H1 (cell line): ENCODE measurements at regions not wholly inside any gene's neighbourhood (a gene's known extent, or its start where the extent isn't known, plus 50 kb on each side); places are given as distances from the start of the nearest gene placed in this dataset.

Experiments used
- CTCF ChIA-PET: fragments of 300-600 bp; sonication (Branson Sonifier 250); formaldehyde crosslinking; loops from one replicate; lab custom pipeline; 2021; ENCODE audit not compliant: partially characterized antibody; lab: Charles Lee
- POLR2A ChIA-PET: fragments of 300-600 bp; sonication (Branson Sonifier 250); formaldehyde crosslinking; loops from one replicate; lab custom pipeline; 2021; ENCODE audit warnings: inconsistent platforms; ENCODE audit not compliant: partially characterized antibody; lab: Charles Lee
- DNase-seq, 2 experiments: peaks; one replicate each; pipeline versions ENCODE4 v3.0.0 to v3.0.0-alpha.2; 2010 to 2022; ENCODE audit warnings: low spot score in 2 of 2, low read depth in 1 of 2, mixed read lengths in 1 of 2
- FAIRE-seq: peaks from 2 replicates; lab custom pipeline; 2011; peaks lifted over from hg19 to GRCh38; lab: Jason Lieb, UNC
- H2AFZ ChIP-seq: 2 replicates; pipeline ENCODE4 v1.8.1; 2012; ENCODE audit warnings: low read length, inconsistent platforms
- H2AK5ac ChIP-seq: 2 replicates; pipeline ENCODE4 v1.6.1; 2013; ENCODE audit warnings: low read depth, low read length
- H2BK120ac ChIP-seq: replicated peaks from 2 replicates; pipeline ENCODE3; 2013; ENCODE audit warnings: low read depth, low read length, inconsistent platforms
- H2BK12ac ChIP-seq: 2 replicates; pipeline ENCODE4 v1.6.1; 2013; ENCODE audit warnings: low read depth, low read length
- H2BK15ac ChIP-seq: 2 replicates; pipeline ENCODE4 v1.6.1; 2013; ENCODE audit warnings: low read length
- H2BK20ac ChIP-seq: 2 replicates; pipeline ENCODE4 v1.6.1; 2013; ENCODE audit warnings: low read length
- H2BK5ac ChIP-seq: 2 replicates; pipeline ENCODE4 v1.6.1; 2013; ENCODE audit warnings: low read depth, low read length
- H3K14ac ChIP-seq: 2 replicates; pipeline ENCODE4 v1.6.1; 2013; ENCODE audit warnings: inconsistent platforms; ENCODE audit not compliant: insufficient read length
- H3K18ac ChIP-seq: 2 replicates; pipeline ENCODE4 v1.6.1; 2013; ENCODE audit warnings: low read length; ENCODE audit errors: extremely low read depth
- H3K23ac ChIP-seq: 2 replicates; pipeline ENCODE4 v1.6.1; 2013; ENCODE audit warnings: inconsistent platforms; ENCODE audit not compliant: insufficient read length
- H3K23me2 ChIP-seq: 2 replicates; pipeline ENCODE4 v1.6.1; 2013; ENCODE audit warnings: low read depth, low read length
- H3K27ac ChIP-seq: 2 replicates; pipeline ENCODE4 v1.6.1; 2011; ENCODE audit warnings: low read depth, low read length, inconsistent platforms
- H3K27me3 ChIP-seq, 4 experiments: replicated peaks in 1 of 4; 1 replicate in 1 of 4; 2 replicates in 3 of 4; pipeline versions ENCODE4 v1.6.1 to v1.8.1; 2011 to 2013; ENCODE audit warnings: low read length in 3 of 4, mild to moderate bottlenecking in 3 of 4, inconsistent platforms in 2 of 4, mixed read lengths in 2 of 4, moderate library complexity in 1 of 4; ENCODE audit not compliant: control insufficient read depth in 3 of 4, insufficient read depth in 3 of 4; ENCODE audit errors: extremely low read depth in 1 of 4
- H3K36me3 ChIP-seq, 4 experiments: 2 replicates each; pipeline versions ENCODE4 v1.6.1 to v1.8.1; 2011 to 2013; ENCODE audit warnings: mild to moderate bottlenecking in 4 of 4, low read length in 3 of 4, moderate library complexity in 2 of 4, control low read depth in 1 of 4, inconsistent platforms in 1 of 4; ENCODE audit not compliant: insufficient read depth in 4 of 4, control insufficient read depth in 2 of 4
- H3K4ac ChIP-seq: replicated peaks from 2 replicates; pipeline ENCODE3; 2013; ENCODE audit warnings: low read length, low read depth, mixed read lengths, inconsistent platforms; ENCODE audit not compliant: insufficient read length
- H3K4me1 ChIP-seq, 4 experiments: replicated peaks in 1 of 4; 1 replicate in 1 of 4; 2 replicates in 3 of 4; pipeline versions ENCODE4 v1.6.1 to v1.8.1; 2011 to 2013; ENCODE audit warnings: low read length in 3 of 4, inconsistent platforms in 2 of 4, mixed read lengths in 1 of 4; ENCODE audit not compliant: insufficient read depth in 4 of 4, control insufficient read depth in 3 of 4
- H3K4me2 ChIP-seq, 2 experiments: 2 replicates each; pipeline versions ENCODE4 v1.6.1 to v1.8.1; 2011 to 2013; ENCODE audit warnings: low read depth in 2 of 2, low read length in 2 of 2, control low read depth in 1 of 2, inconsistent platforms in 1 of 2, mild to moderate bottlenecking in 1 of 2; ENCODE audit not compliant: insufficient read depth in 1 of 2
- H3K4me3 ChIP-seq, 4 experiments: fragments of 200-600, 300-600 bp in 1 of 4; sonication (generic), shearing (Covaris generic), sonication (Bioruptor Twin) in 1 of 4; 2 replicates each; pipeline versions ENCODE4 v1.5.1 to v1.8.1; 2011 to 2016; ENCODE audit warnings: low read length in 4 of 4, low read depth in 3 of 4, control low read depth in 2 of 4, inconsistent platforms in 2 of 4, mild to moderate bottlenecking in 2 of 4, mixed read lengths in 1 of 4, moderate library complexity in 1 of 4; ENCODE audit not compliant: insufficient read depth in 2 of 4; ENCODE audit errors: extremely low read depth in 1 of 4
- H3K56ac ChIP-seq: replicated peaks from 2 replicates; pipeline ENCODE3; 2013; ENCODE audit warnings: low read depth, mild to moderate bottlenecking, mixed read lengths, low read length, inconsistent platforms; ENCODE audit not compliant: insufficient read length
- H3K79me1 ChIP-seq: 2 replicates; pipeline ENCODE4 v1.6.1; 2013; ENCODE audit warnings: low read depth, low read length, control low read depth
- H3K79me2 ChIP-seq, 2 experiments: 2 replicates each; pipeline versions ENCODE4 v1.6.1 to v1.8.1; 2012 to 2013; ENCODE audit warnings: low read length in 2 of 2, mild to moderate bottlenecking in 2 of 2, inconsistent platforms in 1 of 2; ENCODE audit not compliant: insufficient read depth in 2 of 2, control insufficient read depth in 1 of 2
- H3K9ac ChIP-seq, 4 experiments: replicated peaks in 1 of 4; 1 replicate in 1 of 4; 2 replicates in 3 of 4; pipeline versions ENCODE4 v1.6.1 to v1.8.1; 2011 to 2013; ENCODE audit warnings: low read depth in 3 of 4, low read length in 3 of 4, control low read depth in 2 of 4, mild to moderate bottlenecking in 2 of 4, moderate library complexity in 2 of 4, inconsistent platforms in 1 of 4; ENCODE audit errors: extremely low read depth in 1 of 4
- H3K9me3 ChIP-seq, 2 experiments: 2 replicates each; pipeline versions ENCODE4 v1.6.1 to v1.8.1; 2012 to 2013; ENCODE audit warnings: mild to moderate bottlenecking in 2 of 2, moderate library complexity in 2 of 2, control low read depth in 1 of 2, inconsistent platforms in 1 of 2, low read depth in 1 of 2, low read length in 1 of 2, mixed read lengths in 1 of 2; ENCODE audit not compliant: insufficient read depth in 2 of 2
- H4K20me1 ChIP-seq, 2 experiments: replicated peaks in 1 of 2; 2 replicates each; pipeline versions ENCODE3 to v1.8.1; 2011 to 2013; ENCODE audit warnings: inconsistent platforms in 2 of 2, low read length in 2 of 2, mild to moderate bottlenecking in 1 of 2; ENCODE audit not compliant: insufficient read depth in 2 of 2, control insufficient read depth in 1 of 2
- H4K5ac ChIP-seq: 2 replicates; pipeline ENCODE4 v1.6.1; 2013; ENCODE audit warnings: low read length, low read depth, mixed read lengths, inconsistent platforms; ENCODE audit not compliant: insufficient read length
- H4K8ac ChIP-seq: 2 replicates; pipeline ENCODE4 v1.8.0; 2013; ENCODE audit warnings: mild to moderate bottlenecking, moderate library complexity, low read length, inconsistent platforms; ENCODE audit not compliant: insufficient read depth; ENCODE audit errors: extremely low read depth
- H4K91ac ChIP-seq: replicated peaks from 2 replicates; pipeline ENCODE3; 2013; ENCODE audit warnings: low read length, mixed read lengths, inconsistent platforms; ENCODE audit not compliant: insufficient read length
- BACH1 ChIP-seq: IDR thresholded peaks from 2 replicates; pipeline ENCODE4 v1.6.1; 2012; ENCODE audit warnings: low read length, improper control_type of control experiment
- CHD2 ChIP-seq: IDR thresholded peaks from 2 replicates; pipeline ENCODE4 v1.6.1; 2012; ENCODE audit warnings: low read length, improper control_type of control experiment
- KDM5A ChIP-seq: fragments of 200-600 bp; IDR thresholded peaks from 2 replicates; pipeline ENCODE4 v1.7.1; 2012; ENCODE audit warnings: mild to moderate bottlenecking, low read length, inconsistent platforms, mixed read lengths
- POLR2AphosphoS5 ChIP-seq: IDR thresholded peaks from 2 replicates; pipeline ENCODE4 v1.6.1; 2011; ENCODE audit warnings: low read depth, low read length
- RNF2 ChIP-seq: fragments of 200-900, 300-1000 bp; sonication (generic); IDR thresholded peaks from 2 replicates; pipeline ENCODE4 v1.7.1; 2016; ENCODE audit warnings: borderline replicate concordance, low read depth, mild to moderate bottlenecking, antibody characterized with exemption, low read length; ENCODE audit not compliant: poor library complexity, severe bottlenecking; ENCODE audit errors: missing control alignments
- SAP30 ChIP-seq: fragments of 300-600 bp; sonication (generic); IDR thresholded peaks from 2 replicates; pipeline ENCODE4 v1.7.1; 2012; ENCODE audit warnings: low read length, moderate library complexity, mild to moderate bottlenecking, inconsistent platforms; ENCODE audit not compliant: insufficient read depth, insufficient replicate concordance
- SIRT6 ChIP-seq: IDR thresholded peaks from one replicate; pipeline ENCODE4 v1.7.1; 2012; ENCODE audit warnings: low read length, inconsistent platforms
- SRF ChIP-seq: IDR thresholded peaks from 2 replicates; pipeline ENCODE4 v1.6.1; 2011; ENCODE audit warnings: mild to moderate bottlenecking, low read depth, low read length, moderate library complexity
- SUZ12 ChIP-seq: fragments of 200-600 bp; sonication (generic); IDR thresholded peaks from 2 replicates; pipeline ENCODE4 v1.6.1; 2012; ENCODE audit warnings: mild to moderate bottlenecking, inconsistent platforms, low read length, moderate library complexity, mixed read lengths
- TAF7 ChIP-seq: optimal IDR thresholded peaks from 2 replicates; pipeline ENCODE3; 2011; ENCODE audit warnings: low read depth, mild to moderate bottlenecking, inconsistent platforms, low read length, moderate library complexity, borderline replicate concordance
- TBP ChIP-seq: IDR thresholded peaks from 2 replicates; pipeline ENCODE4 v1.6.1; 2011; ENCODE audit warnings: low read depth, low read length, improper control_type of control experiment
- YY1 ChIP-seq: IDR thresholded peaks from 2 replicates; pipeline ENCODE4 v1.6.1; 2011; ENCODE audit warnings: low read depth, mild to moderate bottlenecking, low read length
- whole genome bisulfite sequencing, 2 experiments: shearing (Covaris generic) in 1 of 2; methylation state at CpG; one replicate each; pipeline versions ENCODE4 v1.1.6 to v1.1.7; 2013 to 2015; ENCODE audit warnings: low lambda C conversion rate in 2 of 2, mixed read lengths in 2 of 2, inconsistent platforms in 1 of 2, low coverage in 1 of 2, missing lambda C conversion rate in 1 of 2; ENCODE audit not compliant: insufficient replicate concordance in 2 of 2, insufficient coverage in 1 of 2, insufficient read length in 1 of 2; ENCODE audit errors: extremely low coverage in 1 of 2, missing lambda C conversion rate in 1 of 2; 5-methylcytosine and 5-hydroxymethylcytosine counted together
- TF ChIP-seq, protein P1 (sequence below): IDR thresholded peaks from 2 replicates; pipeline ENCODE4 v1.6.1; 2012; ENCODE audit warnings: low read length, inconsistent platforms

DNA sequence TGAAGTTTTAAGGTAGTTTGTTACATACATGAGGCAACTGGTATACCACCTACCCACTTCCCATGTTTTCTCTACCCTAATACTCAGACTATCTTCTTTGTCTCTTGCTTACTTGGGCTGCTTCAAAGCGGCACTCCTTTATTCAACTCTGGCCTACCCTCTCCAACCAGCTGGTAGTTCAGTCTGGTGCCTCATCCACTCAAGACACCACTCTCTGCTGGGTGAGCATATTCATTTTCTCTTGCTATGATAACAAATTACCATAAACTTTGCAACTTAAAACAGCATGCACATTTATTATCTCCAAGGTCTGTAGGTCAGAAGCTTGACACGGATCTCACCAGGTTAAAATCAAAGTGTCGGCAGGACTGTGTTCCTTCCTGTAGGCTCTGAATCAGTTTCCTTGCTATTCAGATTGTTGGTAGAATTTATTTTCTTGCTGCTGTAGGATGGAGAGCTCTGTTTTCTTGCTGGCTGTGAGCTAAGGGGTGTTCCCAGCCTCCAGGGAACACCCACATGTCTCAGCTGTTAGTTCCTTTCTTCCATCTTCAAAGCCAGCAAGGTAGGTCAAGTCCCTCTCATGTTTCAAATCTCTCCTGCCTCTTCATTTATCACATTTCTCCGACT is 666.0 kb downstream of the DIAPH3 start:
- no peaks in the 10 kb centered on the region for H3K79me2 ChIP-seq
- H2BK12ac ChIP-seq, result no peak overlapping the region
- H2AFZ ChIP-seq, result no peak overlapping the region; the same call in 1 of the 2 replicates
- H3K36me3 ChIP-seq, result no peaks in the 10 kb centered on the region
- no peak for DNase-seq
- H4K20me1 ChIP-seq, result no peaks in the 10 kb centered on the region
- H2BK15ac ChIP-seq, result no peak overlapping the region
- H4K5ac ChIP-seq, result no peak overlapping the region
- no peak overlapping the region for H4K8ac ChIP-seq
- H3K4me3 ChIP-seq, result no peak overlapping the region
- no peak overlapping the region for H2AK5ac ChIP-seq
- no peaks in the 10 kb centered on the region for H3K4me1 ChIP-seq
- no peak overlapping the region for H3K56ac ChIP-seq
- H3K23me2 ChIP-seq, result no peaks in the 10 kb centered on the region
- no peaks in the 10 kb centered on the region for H3K27me3 ChIP-seq
- H3K18ac ChIP-seq, result no peak overlapping the region
- H3K79me1 ChIP-seq, result no peaks in the 10 kb centered on the region
- H3K4me2 ChIP-seq, result no peak overlapping the region
- no peak overlapping the region for H2BK20ac ChIP-seq
- no peaks in the 10 kb centered on the region for H3K9me3 ChIP-seq
- ChIA-PET POLR2A (no interaction called here), CTCF (interaction anchor here (0.9 to 1.8 kb wide), 2 partner anchors 9 to 11 kb away, joined by 3 to 7 read pairs; no protein-coding TSS in a partner anchor)
- no peak overlapping the region for H2BK120ac ChIP-seq
- no peak overlapping the region for H3K9ac ChIP-seq
- 86% methylated on average over 4 of the region's 4 CpGs; no CpG with 5 or more reads in 1 of the 2 experiments for WGBS, 2 experiments
- no peak for FAIRE-seq
- no peak overlapping the region for H3K27ac ChIP-seq
- no peak overlapping the region for H3K23ac ChIP-seq
- H3K4ac ChIP-seq, result no peak overlapping the region
- H4K91ac ChIP-seq, result no peak overlapping the region
- no peak overlapping the region for H2BK5ac ChIP-seq
- no peak overlapping the region for H3K14ac ChIP-seq
- TF ChIP-seq BACH1, result no peak
- TF ChIP-seq TAF7, result no peak
- TF ChIP-seq SRF, result no peak
- TF ChIP-seq, protein P1, sequence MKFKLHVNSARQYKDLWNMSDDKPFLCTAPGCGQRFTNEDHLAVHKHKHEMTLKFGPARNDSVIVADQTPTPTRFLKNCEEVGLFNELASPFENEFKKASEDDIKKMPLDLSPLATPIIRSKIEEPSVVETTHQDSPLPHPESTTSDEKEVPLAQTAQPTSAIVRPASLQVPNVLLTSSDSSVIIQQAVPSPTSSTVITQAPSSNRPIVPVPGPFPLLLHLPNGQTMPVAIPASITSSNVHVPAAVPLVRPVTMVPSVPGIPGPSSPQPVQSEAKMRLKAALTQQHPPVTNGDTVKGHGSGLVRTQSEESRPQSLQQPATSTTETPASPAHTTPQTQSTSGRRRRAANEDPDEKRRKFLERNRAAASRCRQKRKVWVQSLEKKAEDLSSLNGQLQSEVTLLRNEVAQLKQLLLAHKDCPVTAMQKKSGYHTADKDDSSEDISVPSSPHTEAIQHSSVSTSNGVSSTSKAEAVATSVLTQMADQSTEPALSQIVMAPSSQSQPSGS, result no peak
- TF ChIP-seq CHD2, result no peak
- no peak for TF ChIP-seq TBP
- no peak for TF ChIP-seq POLR2AphosphoS5
- TF ChIP-seq YY1, result no peak
- TF ChIP-seq SAP30, result no peak
- no peak for TF ChIP-seq SUZ12
- no peak for TF ChIP-seq KDM5A
- no peak for TF ChIP-seq SIRT6
- no peak for TF ChIP-seq RNF2
